PC-3 (cell line): ENCODE measurements at regions not wholly inside any gene's neighbourhood (a gene's known extent, or its start where the extent isn't known, plus 50 kb on each side); places are given as distances from the start of the nearest gene placed in this dataset.

ENCODE experiments used
- ATAC-seq: fragments of 200-7000 bp; cut with Tn5 transposase; 2 replicates; pipeline ENCODE4 v1.9.1; 2020; ENCODE audit warnings: mild to moderate bottlenecking, moderate library complexity
- BruUV-seq: library from RNA; stranded (reverse); fragments of 400-500 nt; replicated peaks from 2 replicates; lab custom pipeline; 2021; lab: Mats Ljungman, UMichigan
- CTCF ChIA-PET: fragments of 300-600 bp; sonication (Branson Sonifier 250); formaldehyde crosslinking; loops from one replicate; lab custom pipeline; 2022; ENCODE audit warnings: antibody characterized with exemption; lab: Charles Lee
- POLR2A ChIA-PET: fragments of 300-600 bp; sonication (Branson Sonifier 250); formaldehyde crosslinking; loops from one replicate; lab custom pipeline; 2022; ENCODE audit warnings: antibody characterized with exemption; ENCODE audit not compliant: unreplicated experiment; lab: Charles Lee
- DNase-seq: peaks from one replicate; pipeline ENCODE4 v3.0.0-alpha.2; 2015
- H2AFZ ChIP-seq: fragments of 300-600 bp; sonication (generic); 2 replicates; pipeline ENCODE4 v1.6.0; 2016; ENCODE audit warnings: antibody characterized with exemption, low read length
- H3F3A ChIP-seq: fragments of 300-600 bp; sonication (generic); one replicate; pipeline ENCODE4 v1.6.0; 2017; ENCODE audit warnings: antibody characterized with exemption, low read length, control low read depth, mild to moderate bottlenecking; ENCODE audit not compliant: unreplicated experiment
- H3K27ac ChIP-seq: fragments of 300-600 bp; sonication (generic); 2 replicates; pipeline ENCODE4 v1.5.1; 2016; ENCODE audit warnings: mild to moderate bottlenecking, low read length
- H3K27me3 ChIP-seq: fragments of 300-600 bp; sonication (generic); 2 replicates; pipeline ENCODE4 v1.6.1; 2016; ENCODE audit warnings: low read length, mixed read lengths
- H3K36me3 ChIP-seq: fragments of 300-600 bp; sonication (generic); 2 replicates; pipeline ENCODE4 v1.6.1; 2016; ENCODE audit warnings: low read depth, mixed run types, low read length, mixed read lengths
- H3K4me1 ChIP-seq: fragments of 300-600 bp; sonication (generic); 2 replicates; pipeline ENCODE4 v1.5.1; 2016; ENCODE audit warnings: low read length; ENCODE audit not compliant: insufficient read depth
- H3K4me2 ChIP-seq: fragments of 300-600 bp; sonication (generic); 2 replicates; pipeline ENCODE4 v1.6.0; 2016; ENCODE audit warnings: low read length
- H3K4me3 ChIP-seq: fragments of 300-600 bp; sonication (generic); 2 replicates; pipeline ENCODE4 v1.5.1; 2016; ENCODE audit warnings: mild to moderate bottlenecking, low read length, mixed read lengths
- H3K79me2 ChIP-seq: fragments of 300-600 bp; sonication (generic); 2 replicates; pipeline ENCODE4 v1.6.1; 2017; ENCODE audit warnings: low read length, mixed read lengths
- H3K9ac ChIP-seq: fragments of 300-600 bp; sonication (generic); 2 replicates; pipeline ENCODE4 v1.6.0; 2016; ENCODE audit warnings: mild to moderate bottlenecking, low read length
- H3K9me2 ChIP-seq: fragments of 300-600 bp; sonication (generic); replicated peaks from 2 replicates; pipeline ENCODE4 v1.6.1; 2016; ENCODE audit warnings: mixed run types, low read length, mixed read lengths
- H3K9me3 ChIP-seq: fragments of 300-600 bp; sonication (generic); 2 replicates; pipeline ENCODE4 v1.6.1; 2016; ENCODE audit warnings: low read length, mixed read lengths
- H4K20me1 ChIP-seq: fragments of 300-600 bp; sonication (generic); 2 replicates; pipeline ENCODE4 v1.6.1; 2016; ENCODE audit warnings: low read length, mixed read lengths
- EZH2 ChIP-seq: fragments of 300-600 bp; sonication (generic); IDR thresholded peaks from one replicate; pipeline ENCODE4 v1.6.1; 2017; ENCODE audit warnings: antibody characterized with exemption, mild to moderate bottlenecking, low read length; ENCODE audit not compliant: unreplicated experiment
- EZH2phosphoT487 ChIP-seq: fragments of 300-600 bp; sonication (generic); IDR thresholded peaks from 2 replicates; pipeline ENCODE4 v1.6.1; 2018; ENCODE audit warnings: mild to moderate bottlenecking, antibody characterized with exemption, low read length, borderline replicate concordance
- intact Hi-C: fragments of 100-400 bp; cut with micrococcal nuclease; formaldehyde crosslinking; loops from 2 replicates; pipeline ENCODE4 v1.9.0; 2023
- TF ChIP-seq, protein P1 (sequence below): fragments of 300-600 bp; sonication (generic); conservative IDR thresholded peaks from 2 replicates; pipeline ENCODE4 v1.5.1; 2017; ENCODE audit warnings: antibody characterized with exemption, low read depth, mild to moderate bottlenecking, low read length

GRCh38 chr6:15086348-15087158, 159.3 kb upstream of the JARID2 start:
- H3K9me3 ChIP-seq, result no peaks in the 10 kb centered on the region
- H3K9me2 ChIP-seq, result no peaks in the 10 kb centered on the region
- ChIA-PET CTCF (no interaction called here), POLR2A (interaction anchor here (0.6 kb wide), 1 partner anchor 1289 kb away, joined by 5 read pairs; no protein-coding TSS in a partner anchor)
- intact Hi-C loops, result no loop called here
- H3K79me2 ChIP-seq, result no peaks in the 10 kb centered on the region
- no peak overlapping the region for H3K4me2 ChIP-seq
- H3K4me3 ChIP-seq, result no peak overlapping the region
- BruUV-seq, result no TSS peak
- H4K20me1 ChIP-seq, result no peaks in the 10 kb centered on the region
- no peak overlapping the region for H3K27ac ChIP-seq
- no peak overlapping the region for H3K9ac ChIP-seq
- peaks cover 13% of the 10 kb centered on the region; the same call in 1 of the 2 replicates for H3K4me1 ChIP-seq
- ATAC-seq (no peak), DNase-seq (no peak)
- no peaks in the 10 kb centered on the region for H3F3A ChIP-seq
- no peaks in the 10 kb centered on the region for H3K36me3 ChIP-seq
- H2AFZ ChIP-seq, result no peak overlapping the region
- no peak for TF ChIP-seq EZH2
- TF ChIP-seq, protein P1, sequence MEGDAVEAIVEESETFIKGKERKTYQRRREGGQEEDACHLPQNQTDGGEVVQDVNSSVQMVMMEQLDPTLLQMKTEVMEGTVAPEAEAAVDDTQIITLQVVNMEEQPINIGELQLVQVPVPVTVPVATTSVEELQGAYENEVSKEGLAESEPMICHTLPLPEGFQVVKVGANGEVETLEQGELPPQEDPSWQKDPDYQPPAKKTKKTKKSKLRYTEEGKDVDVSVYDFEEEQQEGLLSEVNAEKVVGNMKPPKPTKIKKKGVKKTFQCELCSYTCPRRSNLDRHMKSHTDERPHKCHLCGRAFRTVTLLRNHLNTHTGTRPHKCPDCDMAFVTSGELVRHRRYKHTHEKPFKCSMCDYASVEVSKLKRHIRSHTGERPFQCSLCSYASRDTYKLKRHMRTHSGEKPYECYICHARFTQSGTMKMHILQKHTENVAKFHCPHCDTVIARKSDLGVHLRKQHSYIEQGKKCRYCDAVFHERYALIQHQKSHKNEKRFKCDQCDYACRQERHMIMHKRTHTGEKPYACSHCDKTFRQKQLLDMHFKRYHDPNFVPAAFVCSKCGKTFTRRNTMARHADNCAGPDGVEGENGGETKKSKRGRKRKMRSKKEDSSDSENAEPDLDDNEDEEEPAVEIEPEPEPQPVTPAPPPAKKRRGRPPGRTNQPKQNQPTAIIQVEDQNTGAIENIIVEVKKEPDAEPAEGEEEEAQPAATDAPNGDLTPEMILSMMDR, result no peak
- no peak for TF ChIP-seq EZH2phosphoT487
- no peaks in the 10 kb centered on the region for H3K27me3 ChIP-seq

DNA sequence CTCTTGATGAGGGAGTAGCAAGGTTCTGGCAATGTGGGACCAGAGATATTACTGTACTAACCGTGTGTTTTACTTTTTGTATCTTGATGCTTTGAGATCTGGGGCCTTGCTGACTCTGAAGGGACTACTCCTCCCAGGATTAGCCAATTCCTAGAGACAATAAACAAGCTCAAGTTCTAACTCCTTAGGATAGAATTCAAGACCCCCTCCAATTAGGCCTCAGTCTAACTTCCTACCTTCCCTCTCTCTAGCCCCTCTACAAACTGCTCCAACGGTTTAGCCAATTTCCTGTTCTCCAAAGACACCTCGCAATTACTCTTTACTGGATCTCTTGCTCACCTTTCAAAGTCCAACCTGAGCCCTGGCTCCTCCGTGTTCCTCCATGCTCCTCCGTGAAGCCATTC, 158.7 kb upstream of the JARID2 start:
- Histone ChIP-seq H3K36me3 (no peaks in the 10 kb centered on the region), H3K9ac (no peak overlapping the region), H3K4me2 (no peak overlapping the region), H3K27ac (no peak overlapping the region), H3K9me3 (no peaks in the 10 kb centered on the region), H2AFZ (no peak overlapping the region), H3K27me3 (no peaks in the 10 kb centered on the region), H3K9me2 (no peaks in the 10 kb centered on the region), H3K79me2 (no peaks in the 10 kb centered on the region), H4K20me1 (no peaks in the 10 kb centered on the region), H3K4me1 (peaks cover 13% of the 10 kb centered on the region; the same call in 1 of the 2 replicates), H3K4me3 (no peak overlapping the region), H3F3A (no peaks in the 10 kb centered on the region)
- TF ChIP-seq EZH2 (no peak), EZH2phosphoT487 (no peak)
- TF ChIP-seq, protein P1, result no peak
- no peak for ATAC-seq
- ChIA-PET POLR2A (interaction anchor here (0.6 kb wide), 1 partner anchor 1290 kb away, joined by 5 read pairs; no protein-coding TSS in a partner anchor), CTCF (no interaction called here)
- intact Hi-C loops, result no loop called here
- DNase-seq, result no peak
- no TSS peak for BruUV-seq
